HepG2 (cell line): ENCODE measurements at regions not wholly inside any gene's neighbourhood (a gene's known extent, or its start where the extent isn't known, plus 50 kb on each side); places are given as distances from the start of the nearest gene placed in this dataset.

Source experiments
- EHMT2 ChIP-seq: fragments of 200-600 bp; sonication (generic); IDR thresholded peaks from 2 replicates; pipeline ENCODE4 v1.7.0; 2017; ENCODE audit warnings: antibody characterized with exemption, low read depth, low read length, borderline replicate concordance
- PITX1 ChIP-seq: sonication (generic); formaldehyde crosslinking; IDR thresholded peaks from 2 replicates; pipeline ENCODE4 v1.5.1; 2020; ENCODE audit warnings: mild to moderate bottlenecking, missing genetic modification reagents
- POLR2AphosphoS5 ChIP-seq: IDR thresholded peaks from 2 replicates; pipeline ENCODE4 v1.6.1; 2012; ENCODE audit warnings: low read depth, low read length
- ZNF335 ChIP-seq: sonication (generic); formaldehyde crosslinking; IDR thresholded peaks from 2 replicates; pipeline ENCODE4 v1.4.0; 2020; ENCODE audit warnings: missing genetic modification reagents

DNA sequence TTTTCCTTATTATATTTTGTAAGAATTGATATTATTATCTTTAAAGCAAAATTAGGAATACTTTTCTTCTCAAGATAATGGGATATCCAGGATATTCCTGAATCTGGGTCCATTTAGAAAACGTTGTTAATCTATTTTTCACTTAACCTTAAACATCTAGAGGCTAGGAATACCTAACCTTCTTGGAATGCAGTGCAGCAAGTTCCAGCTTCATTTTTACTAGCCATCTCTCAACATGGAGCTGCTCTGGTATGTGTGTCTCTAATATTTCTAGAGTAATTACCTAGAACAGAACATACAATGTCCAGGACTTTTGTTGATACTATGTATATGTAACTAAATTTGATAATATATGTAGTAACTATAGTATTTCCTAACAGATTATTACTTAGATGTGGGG is 87.8 kb upstream of the NLGN4Y start:
- TF ChIP-seq ZNF335: no peak
- TF ChIP-seq POLR2AphosphoS5: no peak
- no peak for TF ChIP-seq EHMT2
- TF ChIP-seq PITX1 (CRISPR knock-in tag): no peak
